CD4-positive, alpha-beta T cell (primary cell): ENCODE measurements at regions not wholly inside any gene's neighbourhood (a gene's known extent, or its start where the extent isn't known, plus 50 kb on each side); places are given as distances from the start of the nearest gene placed in this dataset.

Experiments used
- ATAC-seq: fragments of 200-7000 bp; cut with Tn5 transposase; one replicate; pipeline ENCODE4 v1.10.0; 2022; ENCODE audit warnings: mild to moderate bottlenecking; ENCODE audit not compliant: poor library complexity
- CTCF ChIA-PET: fragments of 350-600 bp; sonication (Branson Sonifier 250); formaldehyde crosslinking; loops from one replicate; lab custom pipeline; 2021; ENCODE audit warnings: antibody characterized with exemption, inconsistent platforms; lab: Charles Lee
- POLR2A ChIA-PET: fragments of 350-600 bp; sonication (Branson Sonifier 250); formaldehyde crosslinking; loops from one replicate; lab custom pipeline; 2021; ENCODE audit warnings: antibody characterized with exemption, inconsistent platforms; lab: Charles Lee
- DNase-seq, 14 experiments: peaks; one replicate each; pipeline ENCODE4 v3.0.0-alpha.2; 2013 to 2020; ENCODE audit warnings: mixed read lengths in 2 of 14
- H3K27ac ChIP-seq, 2 donors: one replicate each; pipeline versions ENCODE4 v1.5.1 to v1.7.0; 2013; ENCODE audit warnings: low read length in 2 of 2, low read depth in 1 of 2, mild to moderate bottlenecking in 1 of 2
- H3K27me3 ChIP-seq, 2 experiments: 1 replicate in 1 of 2; 2 replicates in 1 of 2; pipeline versions ENCODE4 v1.6.1 to v1.7.0; 2013; ENCODE audit warnings: low read length in 2 of 2, control low read depth in 1 of 2, mild to moderate bottlenecking in 1 of 2, moderate library complexity in 1 of 2; ENCODE audit not compliant: insufficient read depth in 2 of 2, control insufficient read depth in 1 of 2
- H3K36me3 ChIP-seq: one replicate; pipeline ENCODE4 v1.6.1; 2013; ENCODE audit warnings: low read length, control low read depth; ENCODE audit not compliant: insufficient read depth
- H3K4me1 ChIP-seq: one replicate; pipeline ENCODE4 v1.6.1; 2013; ENCODE audit warnings: low read length, control low read depth; ENCODE audit not compliant: insufficient read depth
- H3K4me3 ChIP-seq: one replicate; pipeline ENCODE4 v1.5.1; 2013; ENCODE audit warnings: mild to moderate bottlenecking, low read length, moderate library complexity
- H3K9me3 ChIP-seq, 2 experiments: 1 replicate in 1 of 2; 2 replicates in 1 of 2; pipeline versions ENCODE4 v1.6.1 to v1.7.0; 2013; ENCODE audit warnings: low read length in 2 of 2, mild to moderate bottlenecking in 2 of 2, control low read depth in 1 of 2, moderate library complexity in 1 of 2; ENCODE audit not compliant: control insufficient read depth in 1 of 2, insufficient read depth in 1 of 2
- H3K27ac Mint-ChIP-seq: one replicate; pipeline ENCODE4 v1.8.0; 2020; ENCODE audit warnings: mixed read lengths
- H3K27me3 Mint-ChIP-seq: one replicate; pipeline ENCODE4 v1.8.0; 2021; ENCODE audit warnings: mixed read lengths
- H3K36me3 Mint-ChIP-seq: one replicate; pipeline ENCODE4 v1.8.0; 2021; ENCODE audit warnings: low read depth, mixed read lengths
- H3K4me1 Mint-ChIP-seq: one replicate; pipeline ENCODE4 v1.8.0; 2021; ENCODE audit warnings: low read depth, mixed read lengths
- H3K4me3 Mint-ChIP-seq: one replicate; pipeline ENCODE4 v1.8.0; 2020; ENCODE audit warnings: mild to moderate bottlenecking, mixed read lengths
- H3K9me3 Mint-ChIP-seq: one replicate; pipeline ENCODE4 v1.8.0; 2020; ENCODE audit warnings: mixed read lengths
- intact Hi-C, 2 experiments: fragments of 100-400 bp; cut with DNase I in 1 of 2; cut with micrococcal nuclease in 1 of 2; formaldehyde crosslinking; loops; one replicate each; pipeline versions ENCODE4 v1.15.1 to v1.9.0; 2023 to 2025; cut with DNase I, micrococcal nuclease
- TF ChIP-seq, protein P1 (sequence below): fragments of 200-600 bp; IDR thresholded peaks from one replicate; pipeline ENCODE4 v1.8.0; 2022; ENCODE audit warnings: antibody characterized with exemption, mild to moderate bottlenecking

DNA sequence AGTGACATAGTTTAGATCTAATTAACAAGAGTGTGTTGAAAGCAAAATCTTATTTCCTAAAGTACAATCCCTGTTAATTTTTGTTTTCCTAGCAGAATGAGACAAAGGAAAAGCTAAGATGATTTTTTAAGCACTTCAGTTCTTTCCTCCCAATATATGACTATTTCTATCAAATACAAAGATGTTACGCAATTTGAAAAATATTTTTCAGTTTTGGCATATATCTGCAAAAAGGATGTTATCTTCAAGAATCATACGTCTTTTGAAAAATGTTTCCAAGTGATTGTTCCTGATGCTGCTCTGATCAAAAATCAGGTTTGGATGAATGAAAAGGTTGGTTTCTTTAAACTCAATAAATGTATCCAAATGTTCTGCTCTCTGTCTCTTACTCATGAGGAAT, 486.7 kb upstream of the CPEB2 start:
- Mint-ChIP-seq H3K36me3 (no peaks in the 10 kb centered on the region), H3K27ac (no peak overlapping the region), H3K4me3 (no peak overlapping the region), H3K27me3 (no peaks in the 10 kb centered on the region), H3K4me1 (no peaks in the 10 kb centered on the region), H3K9me3 (no peaks in the 10 kb centered on the region)
- Histone ChIP-seq H3K27me3 (no peaks in the 10 kb centered on the region), H3K9me3 (no peaks in the 10 kb centered on the region), H3K4me1 (no peaks in the 10 kb centered on the region), H3K4me3 (no peak overlapping the region), H3K36me3 (no peaks in the 10 kb centered on the region), H3K27ac (no peak overlapping the region)
- POLR2A ChIA-PET: no interaction called here
- intact Hi-C loops: no loop called here
- CTCF ChIA-PET: no interaction called here
- TF ChIP-seq, protein P1, sequence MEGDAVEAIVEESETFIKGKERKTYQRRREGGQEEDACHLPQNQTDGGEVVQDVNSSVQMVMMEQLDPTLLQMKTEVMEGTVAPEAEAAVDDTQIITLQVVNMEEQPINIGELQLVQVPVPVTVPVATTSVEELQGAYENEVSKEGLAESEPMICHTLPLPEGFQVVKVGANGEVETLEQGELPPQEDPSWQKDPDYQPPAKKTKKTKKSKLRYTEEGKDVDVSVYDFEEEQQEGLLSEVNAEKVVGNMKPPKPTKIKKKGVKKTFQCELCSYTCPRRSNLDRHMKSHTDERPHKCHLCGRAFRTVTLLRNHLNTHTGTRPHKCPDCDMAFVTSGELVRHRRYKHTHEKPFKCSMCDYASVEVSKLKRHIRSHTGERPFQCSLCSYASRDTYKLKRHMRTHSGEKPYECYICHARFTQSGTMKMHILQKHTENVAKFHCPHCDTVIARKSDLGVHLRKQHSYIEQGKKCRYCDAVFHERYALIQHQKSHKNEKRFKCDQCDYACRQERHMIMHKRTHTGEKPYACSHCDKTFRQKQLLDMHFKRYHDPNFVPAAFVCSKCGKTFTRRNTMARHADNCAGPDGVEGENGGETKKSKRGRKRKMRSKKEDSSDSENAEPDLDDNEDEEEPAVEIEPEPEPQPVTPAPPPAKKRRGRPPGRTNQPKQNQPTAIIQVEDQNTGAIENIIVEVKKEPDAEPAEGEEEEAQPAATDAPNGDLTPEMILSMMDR: no peak
- DNase-seq: no peak
- ATAC-seq: no peak

DNA sequence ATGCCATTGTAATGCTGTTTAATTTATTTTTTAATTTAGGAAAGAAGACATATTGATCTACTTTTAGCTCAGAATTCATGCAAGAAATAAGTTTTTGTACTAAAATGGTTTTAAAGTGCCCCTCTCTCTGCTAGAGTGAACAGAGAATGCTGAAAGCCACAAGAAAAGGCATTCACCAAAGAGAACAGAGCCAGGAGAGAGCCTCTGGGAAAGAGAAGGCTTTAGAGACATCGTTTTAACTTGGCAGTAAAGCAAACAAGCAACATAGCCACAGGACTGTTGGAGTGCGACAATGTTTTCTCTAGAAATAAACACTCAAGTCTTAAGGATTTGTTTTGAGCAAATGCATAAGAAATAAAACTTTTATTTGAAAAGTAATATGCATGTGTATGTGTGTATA, 484.1 kb upstream of the CPEB2 start:
- Mint-ChIP-seq H3K27me3 (no peaks in the 10 kb centered on the region), H3K4me1 (no peaks in the 10 kb centered on the region), H3K9me3 (peaks cover under 1% of the 10 kb centered on the region), H3K4me3 (no peak overlapping the region), H3K27ac (no peak overlapping the region), H3K36me3 (no peaks in the 10 kb centered on the region)
- ATAC-seq (no peak), DNase-seq (no peak)
- H3K4me1 ChIP-seq: no peaks in the 10 kb centered on the region
- POLR2A ChIA-PET: no interaction called here
- no peaks in the 10 kb centered on the region for H3K36me3 ChIP-seq
- TF ChIP-seq, protein P1: no peak
- no peaks in the 10 kb centered on the region for H3K27me3 ChIP-seq
- H3K4me3 ChIP-seq: no peak overlapping the region
- H3K27ac ChIP-seq: no peak overlapping the region
- CTCF ChIA-PET: no interaction called here
- H3K9me3 ChIP-seq: no peaks in the 10 kb centered on the region
- intact Hi-C loops: no loop called here

DNA sequence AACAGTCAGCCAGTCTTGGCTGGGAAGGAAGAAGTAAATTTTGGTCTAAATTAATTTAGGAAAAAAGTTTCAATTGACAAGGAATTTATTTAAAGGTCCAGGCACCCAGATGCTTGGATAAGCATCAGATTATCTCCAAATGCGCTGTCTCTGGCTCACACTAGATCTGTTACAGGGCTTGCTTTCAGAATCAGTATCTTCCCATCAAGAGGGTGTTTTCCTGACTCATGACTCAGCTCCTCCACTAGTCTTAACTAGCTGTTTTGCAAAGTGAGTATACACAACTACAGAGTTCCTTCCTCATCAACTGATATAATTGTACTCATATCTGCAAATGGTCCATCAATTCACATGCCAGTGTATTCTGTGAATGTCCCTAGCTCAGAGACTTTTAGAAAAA, 482.1 kb upstream of the CPEB2 start:
- CTCF ChIA-PET: no interaction called here
- H3K4me3 ChIP-seq: no peak overlapping the region
- no peaks in the 10 kb centered on the region for H3K36me3 Mint-ChIP-seq
- TF ChIP-seq, protein P1: no peak
- H3K27ac ChIP-seq: no peak overlapping the region
- intact Hi-C loops: no loop called here
- no peaks in the 10 kb centered on the region for H3K9me3 ChIP-seq
- POLR2A ChIA-PET: no interaction called here
- no peaks in the 10 kb centered on the region for H3K27me3 ChIP-seq
- no peak overlapping the region for H3K4me3 Mint-ChIP-seq
- DNase-seq (no peak), ATAC-seq (no peak)
- H3K4me1 Mint-ChIP-seq: no peaks in the 10 kb centered on the region
- H3K36me3 ChIP-seq: no peaks in the 10 kb centered on the region
- no peaks in the 10 kb centered on the region for H3K4me1 ChIP-seq
- H3K27ac Mint-ChIP-seq: no peak overlapping the region
- H3K27me3 Mint-ChIP-seq: no peaks in the 10 kb centered on the region
- peaks cover 2% of the 10 kb centered on the region for H3K9me3 Mint-ChIP-seq
